ENCODE measurements at regions not wholly inside any gene's neighbourhood (a gene's known extent, or its start where the extent isn't known, plus 50 kb on each side); places are given as distances from the start of the nearest gene placed in this dataset.

DNA sequence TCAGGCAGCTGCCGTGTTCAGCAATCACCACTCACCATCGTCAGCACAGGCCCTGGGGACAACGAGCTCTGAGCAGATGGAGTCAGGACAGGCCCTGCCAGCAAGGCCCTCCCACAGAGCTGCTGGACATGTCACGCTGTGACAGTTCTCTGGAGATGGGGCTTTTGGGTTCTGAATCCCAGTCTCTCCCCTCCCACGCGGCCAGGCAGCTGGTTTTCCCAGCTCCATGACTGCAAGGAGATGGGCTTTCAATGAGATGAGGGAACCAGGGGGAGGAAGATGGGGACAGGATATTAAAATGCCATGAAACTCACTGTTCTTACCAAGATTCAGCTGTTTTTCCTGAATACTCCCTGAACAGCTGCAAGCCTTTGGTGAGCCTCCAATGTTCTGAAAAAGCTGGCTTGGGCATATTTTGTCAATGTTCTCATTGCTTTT, 305.9 kb downstream of the BRD1 start:
- WGBS, 4 donors = 61 to 75% (median 68%) methylated on average over 6 of the region's 6 CpGs
- H3K27me3 ChIP-seq = no peaks in the 10 kb centered on the region
- H3K9me3 ChIP-seq (replicated peaks in 1 of 3) = no peaks in the 10 kb centered on the region
- intact Hi-C loops (cut with DNase I) = no loop called here
- H3K4me3 ChIP-seq = no peak overlapping the region
- peak overlapping the region in 1 of 5 donors; percentile 22 for H3K27ac ChIP-seq
- DNase-seq = no peak
- no peaks in the 10 kb centered on the region for H3K36me3 ChIP-seq (replicated peaks in 1 of 2)
- TF ChIP-seq POLR2A (IDR thresholded peaks at IDR 0.05) = no peak
- no peak for TF ChIP-seq CTCF (IDR thresholded peaks at IDR 0.05)
- no peaks in the 10 kb centered on the region for H3K4me1 ChIP-seq (replicated peaks in 1 of 2)

DNA sequence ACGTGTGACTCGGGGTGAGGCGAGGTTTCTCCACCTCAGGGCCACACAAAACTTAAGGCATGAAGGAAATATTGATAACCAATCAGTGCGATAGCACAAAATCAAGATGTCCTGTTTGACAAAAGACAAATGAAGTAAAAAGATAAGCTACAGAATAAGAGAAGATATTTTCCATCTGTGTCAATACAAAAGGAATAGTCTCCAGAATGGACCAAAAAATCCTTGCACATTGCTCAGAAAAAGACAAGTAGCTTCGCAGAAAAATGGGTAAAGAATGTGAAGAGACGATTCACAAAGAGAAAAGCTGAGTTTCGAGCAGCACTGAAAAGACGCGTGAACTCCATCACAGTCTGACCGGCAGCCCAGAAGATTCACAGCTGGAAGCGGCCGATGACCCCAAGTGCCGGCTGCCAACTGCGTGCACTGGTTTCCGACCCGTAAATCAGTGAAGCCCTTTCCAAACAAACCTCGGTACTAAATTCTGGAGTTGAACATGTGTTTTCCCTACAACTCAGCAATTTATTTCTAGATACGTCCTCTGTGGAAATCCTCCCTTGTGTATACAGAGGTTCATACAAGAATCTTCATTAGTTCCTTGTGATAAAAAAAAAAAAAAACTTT, 308.4 kb downstream of the BRD1 start:
- Histone ChIP-seq H3K27ac (no peak overlapping the region), H3K4me3 (no peak overlapping the region), H3K27me3 (no peaks in the 10 kb centered on the region), H3K9me3 (replicated peaks in 1 of 3) (no peaks in the 10 kb centered on the region), H3K4me1 (replicated peaks in 1 of 2) (no peaks in the 10 kb centered on the region), H3K36me3 (replicated peaks in 1 of 2) (no peaks in the 10 kb centered on the region)
- TF ChIP-seq POLR2A (IDR thresholded peaks at IDR 0.05) (no peak), CTCF (IDR thresholded peaks at IDR 0.05) (no peak)
- WGBS, 4 donors = 27 to 43% (median 32%) methylated on average over 18 of the region's 18 CpGs
- intact Hi-C loops (cut with DNase I) = no loop called here
- peak in 3 of 7 donors; percentile 10 to 29 (median 28) for DNase-seq

DNA sequence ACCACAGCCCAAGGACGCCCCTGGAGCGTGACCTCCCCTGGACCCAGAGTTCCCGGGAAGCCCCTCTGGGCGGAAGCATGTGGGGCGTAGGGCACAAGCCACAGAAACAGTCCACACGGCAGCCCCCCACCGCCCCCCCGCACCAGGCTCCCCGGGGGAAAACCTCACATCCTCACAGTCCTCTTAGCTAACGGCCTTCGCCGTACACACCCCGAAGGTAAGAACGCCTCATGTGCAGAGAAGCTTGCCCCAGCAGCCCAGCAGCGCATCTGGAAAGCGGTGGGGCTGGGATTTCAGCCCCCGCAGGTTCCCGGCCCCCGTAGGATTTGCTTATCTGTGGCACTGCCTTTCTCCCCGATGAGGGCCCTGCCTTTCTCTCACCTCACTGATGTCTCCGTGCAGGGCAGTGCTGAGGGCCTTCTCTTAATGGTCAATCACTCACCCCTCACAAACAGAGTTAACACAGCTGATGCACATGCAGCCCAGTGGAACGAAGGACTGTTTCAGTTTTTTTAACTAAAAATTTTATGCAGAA, 309.2 kb downstream of the BRD1 start:
- Histone ChIP-seq H3K27ac (no peak overlapping the region), H3K4me3 (no peak overlapping the region), H3K9me3 (replicated peaks in 1 of 3) (no peaks in the 10 kb centered on the region), H3K36me3 (replicated peaks in 1 of 2) (no peaks in the 10 kb centered on the region), H3K27me3 (no peaks in the 10 kb centered on the region), H3K4me1 (replicated peaks in 1 of 2) (no peaks in the 10 kb centered on the region)
- DNase-seq = no peak
- TF ChIP-seq POLR2A (IDR thresholded peaks at IDR 0.05) (no peak), CTCF (IDR thresholded peaks at IDR 0.05) (no peak)
- 37 to 54% (median 49%) methylated on average over 15 to 22 of the region's 22 CpGs for WGBS, 4 donors
- intact Hi-C loops (cut with DNase I) = no loop called here

DNA sequence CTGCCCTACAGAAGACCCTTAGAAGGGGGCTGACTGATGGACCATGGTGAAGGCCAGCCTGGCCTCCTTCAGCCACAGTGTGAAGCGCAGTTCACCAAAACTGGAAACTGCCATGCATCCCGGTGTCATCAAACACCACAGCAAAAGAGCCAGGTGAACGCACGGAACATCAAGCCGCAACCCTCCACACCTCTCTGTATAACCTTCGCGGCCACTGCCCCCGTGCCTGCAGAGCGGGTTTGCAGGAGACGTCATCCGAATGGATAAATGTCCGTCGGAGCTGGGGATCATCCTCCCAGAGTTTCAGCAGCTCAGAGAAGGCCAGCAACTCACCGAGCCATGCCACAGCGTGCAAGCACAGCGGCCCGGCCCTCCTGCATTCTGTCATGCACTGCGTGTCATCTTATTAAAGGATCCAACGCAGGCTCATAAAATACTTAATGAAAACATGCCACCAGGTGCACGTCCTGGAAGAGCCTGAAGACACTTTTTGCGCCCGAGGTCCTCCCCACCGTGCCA, 309.9 kb downstream of the BRD1 start:
- Histone ChIP-seq H3K4me1 (replicated peaks in 1 of 2) (no peaks in the 10 kb centered on the region), H3K27me3 (no peaks in the 10 kb centered on the region), H3K9me3 (replicated peaks in 1 of 3) (no peaks in the 10 kb centered on the region), H3K4me3 (no peak overlapping the region), H3K36me3 (replicated peaks in 1 of 2) (no peaks in the 10 kb centered on the region), H3K27ac (no peak overlapping the region)
- intact Hi-C loops (cut with DNase I) = no loop called here
- no peak for DNase-seq
- 66 to 76% (median 70%) methylated on average over 17 to 23 of the region's 23 CpGs for WGBS, 4 donors
- TF ChIP-seq POLR2A (IDR thresholded peaks at IDR 0.05) (no peak), CTCF (IDR thresholded peaks at IDR 0.05) (no peak)

Data from adrenal gland (tissue), 9 donors.